BJ (cell line): ENCODE measurements at regions not wholly inside any gene's neighbourhood (a gene's known extent, or its start where the extent isn't known, plus 50 kb on each side); places are given as distances from the start of the nearest gene placed in this dataset.

Experiments used
- CTCF ChIA-PET: fragments of 350-600 bp; formaldehyde crosslinking; extraction: SDS; loops from one replicate; lab custom pipeline; 2021; ENCODE audit warnings: antibody characterized with exemption, inconsistent platforms; lab: Yijun Ruan, JAX
- POLR2A ChIA-PET: fragments of 300-600 bp; sonication (Branson Sonifier 250); formaldehyde crosslinking; extraction: SDS; loops from one replicate; lab custom pipeline; 2021; ENCODE audit warnings: antibody characterized with exemption; lab: Charles Lee
- DNase-seq: peaks from one replicate; pipeline ENCODE4 v3.0.0-alpha.2; 2011; ENCODE audit warnings: low read depth
- H3K27me3 ChIP-seq: 2 replicates; pipeline ENCODE4 v1.6.0; 2011; ENCODE audit warnings: low read length; ENCODE audit not compliant: control insufficient read depth, insufficient read depth
- H3K36me3 ChIP-seq: 2 replicates; pipeline ENCODE4 v1.5.1; 2011; ENCODE audit warnings: low read length; ENCODE audit not compliant: control insufficient read depth, insufficient read depth
- H3K4me3 ChIP-seq: 2 replicates; pipeline ENCODE4 v1.5.1; 2011; ENCODE audit warnings: low read depth, mild to moderate bottlenecking, control low read depth, low read length
- CTCF ChIP-seq: IDR thresholded peaks from 2 replicates; pipeline ENCODE4 v1.5.1; 2011; ENCODE audit warnings: low read depth, mild to moderate bottlenecking, control low read depth, inconsistent platforms, low read length, moderate library complexity; ENCODE audit not compliant: insufficient read depth

- Histone ChIP-seq H3K4me3 (no peak overlapping the region), H3K27me3 (no peaks in the 10 kb centered on the region), H3K36me3 (no peaks in the 10 kb centered on the region)
- ChIA-PET CTCF (no interaction called here), POLR2A (no interaction called here)
- no peak for DNase-seq
- TF ChIP-seq CTCF: no peak
Measured at GRCh38 chr14:85822236-85822635, 292.3 kb downstream of the FLRT2 start.

GRCh38 chr14:85817430-85817829 lies 287.5 kb downstream of the FLRT2 start:
- TF ChIP-seq CTCF: no peak
- H3K27me3 ChIP-seq: no peaks in the 10 kb centered on the region
- no peak for DNase-seq
- POLR2A ChIA-PET: no interaction called here
- H3K4me3 ChIP-seq: no peak overlapping the region
- H3K36me3 ChIP-seq: no peaks in the 10 kb centered on the region
- CTCF ChIA-PET: no interaction called here

- DNase-seq: no peak
- Histone ChIP-seq H3K36me3 (no peaks in the 10 kb centered on the region), H3K27me3 (no peaks in the 10 kb centered on the region), H3K4me3 (no peak overlapping the region)
- TF ChIP-seq CTCF: no peak
- CTCF ChIA-PET: no interaction called here
- POLR2A ChIA-PET: no interaction called here
Measured at GRCh38 chr14:85813040-85813439, 283.1 kb downstream of the FLRT2 start.

GRCh38 chr14:85811340-85811739 lies 281.4 kb downstream of the FLRT2 start:
- CTCF ChIA-PET: no interaction called here
- Histone ChIP-seq H3K27me3 (no peaks in the 10 kb centered on the region), H3K4me3 (no peak overlapping the region), H3K36me3 (no peaks in the 10 kb centered on the region)
- TF ChIP-seq CTCF: no peak
- DNase-seq: no peak
- POLR2A ChIA-PET: no interaction called here

- no peaks in the 10 kb centered on the region for H3K27me3 ChIP-seq
- no peaks in the 10 kb centered on the region for H3K36me3 ChIP-seq
- TF ChIP-seq CTCF: no peak
- ChIA-PET CTCF (no interaction called here), POLR2A (no interaction called here)
- DNase-seq: no peak
- H3K4me3 ChIP-seq: no peak overlapping the region
Measured at GRCh38 chr14:85799668-85800067, 269.7 kb downstream of the FLRT2 start.

- no peak for TF ChIP-seq CTCF
- DNase-seq: no peak
- H3K4me3 ChIP-seq: no peak overlapping the region
- ChIA-PET CTCF (no interaction called here), POLR2A (no interaction called here)
- no peaks in the 10 kb centered on the region for H3K36me3 ChIP-seq
- no peaks in the 10 kb centered on the region for H3K27me3 ChIP-seq
Measured at GRCh38 chr14:85798856-85799255, 268.9 kb downstream of the FLRT2 start.
